CD14-positive monocyte (primary cell): ENCODE measurements at regions not wholly inside any gene's neighbourhood (a gene's known extent, or its start where the extent isn't known, plus 50 kb on each side); places are given as distances from the start of the nearest gene placed in this dataset.

Experiments used
- DNase-seq, 3 donors: peaks; one replicate each; pipeline ENCODE4 v3.0.0-alpha.2; 2011 to 2022
- H2AFZ ChIP-seq: 2 replicates; pipeline ENCODE4 v1.6.0; 2012; ENCODE audit warnings: mild to moderate bottlenecking, low read depth, low read length, inconsistent platforms; ENCODE audit not compliant: insufficient read depth, poor library complexity, severe bottlenecking
- H3K27ac ChIP-seq, 2 donors: 1 replicate in 1 of 2; 2 replicates in 1 of 2; pipeline ENCODE4 v1.5.1; 2012 to 2013; ENCODE audit warnings: low read length in 2 of 2, control low read depth in 1 of 2, inconsistent platforms in 1 of 2, low read depth in 1 of 2, mild to moderate bottlenecking in 1 of 2
- H3K27me3 ChIP-seq, 2 donors: one replicate each; pipeline versions ENCODE4 v1.6.0 to v1.6.1; 2011 to 2013; ENCODE audit warnings: low read length in 2 of 2; ENCODE audit not compliant: control insufficient read depth in 2 of 2, insufficient read depth in 2 of 2
- H3K36me3 ChIP-seq, 2 donors: replicated peaks in 1 of 2; 1 replicate in 1 of 2; 2 replicates in 1 of 2; pipeline versions ENCODE4 v1.5.1 to v1.6.1; 2012 to 2013; ENCODE audit warnings: low read length in 2 of 2, control low read depth in 1 of 2, inconsistent platforms in 1 of 2, mild to moderate bottlenecking in 1 of 2; ENCODE audit not compliant: insufficient read depth in 2 of 2, control insufficient read depth in 1 of 2
- H3K4me1 ChIP-seq, 2 donors: 1 replicate in 1 of 2; 2 replicates in 1 of 2; pipeline versions ENCODE4 v1.5.1 to v1.6.1; 2012 to 2013; ENCODE audit warnings: low read length in 2 of 2, control low read depth in 1 of 2, inconsistent platforms in 1 of 2, mild to moderate bottlenecking in 1 of 2, moderate library complexity in 1 of 2; ENCODE audit not compliant: insufficient read depth in 2 of 2, control insufficient read depth in 1 of 2
- H3K4me2 ChIP-seq: replicated peaks from 2 replicates; pipeline ENCODE3; 2012; ENCODE audit warnings: low read length, moderate library complexity, mild to moderate bottlenecking; ENCODE audit not compliant: poor library complexity, severe bottlenecking; ENCODE audit errors: extremely low read depth
- H3K4me3 ChIP-seq, 3 experiments: fragments of 200-600 bp in 1 of 3; sonication (generic) in 1 of 3; replicated peaks in 1 of 3; 1 replicate in 2 of 3; 2 replicates in 1 of 3; pipeline ENCODE4 v1.5.1; 2011 to 2013; ENCODE audit warnings: low read length in 3 of 3, mild to moderate bottlenecking in 3 of 3, control low read depth in 2 of 3, low read depth in 2 of 3, inconsistent platforms in 1 of 3, moderate library complexity in 1 of 3
- H3K79me2 ChIP-seq: 2 replicates; pipeline ENCODE4 v1.6.0; 2012; ENCODE audit warnings: mild to moderate bottlenecking, control low read depth, inconsistent platforms, low read length, moderate library complexity; ENCODE audit not compliant: insufficient read depth
- H3K9ac ChIP-seq: 2 replicates; pipeline ENCODE4 v1.6.0; 2017; ENCODE audit warnings: low read length, mild to moderate bottlenecking; ENCODE audit not compliant: insufficient read depth, poor library complexity, severe bottlenecking
- H3K9me3 ChIP-seq, 2 donors: replicated peaks in 1 of 2; 1 replicate in 1 of 2; 2 replicates in 1 of 2; pipeline versions ENCODE4 v1.5.1 to v1.6.1; 2012 to 2013; ENCODE audit warnings: low read length in 2 of 2, control low read depth in 1 of 2; ENCODE audit not compliant: control insufficient read depth in 1 of 2, insufficient read depth in 1 of 2
- H4K20me1 ChIP-seq: 2 replicates; pipeline ENCODE4 v1.6.0; 2012; ENCODE audit warnings: mild to moderate bottlenecking, low read length, control low read depth, moderate library complexity; ENCODE audit not compliant: insufficient read depth
- H3K27ac Mint-ChIP-seq, 7 donors: one replicate each; pipeline ENCODE4 v1.8.0; 2020; ENCODE audit warnings: mild to moderate bottlenecking in 7 of 7, mixed read lengths in 7 of 7, moderate library complexity in 6 of 7, inconsistent platforms in 2 of 7
- H3K27me3 Mint-ChIP-seq, 3 donors: one replicate each; pipeline ENCODE4 v1.8.0; 2021 to 2022; ENCODE audit warnings: low read depth in 3 of 3, mild to moderate bottlenecking in 3 of 3, mixed read lengths in 3 of 3, moderate library complexity in 3 of 3, inconsistent platforms in 1 of 3
- H3K36me3 Mint-ChIP-seq, 2 donors: one replicate each; pipeline ENCODE4 v1.8.0; 2020; ENCODE audit warnings: mixed read lengths in 2 of 2, inconsistent platforms in 1 of 2, mild to moderate bottlenecking in 1 of 2
- H3K4me1 Mint-ChIP-seq: one replicate; pipeline ENCODE4 v1.8.0; 2020; ENCODE audit warnings: mild to moderate bottlenecking, mixed read lengths
- H3K4me3 Mint-ChIP-seq, 2 donors: one replicate each; pipeline ENCODE4 v1.8.0; 2020; ENCODE audit warnings: mild to moderate bottlenecking in 2 of 2, mixed read lengths in 2 of 2, moderate library complexity in 1 of 2
- H3K9me3 Mint-ChIP-seq, 7 donors: one replicate each; pipeline ENCODE4 v1.8.0; 2020 to 2022; ENCODE audit warnings: mixed read lengths in 7 of 7, mild to moderate bottlenecking in 6 of 7, moderate library complexity in 6 of 7, inconsistent platforms in 2 of 7
- CTCF ChIP-seq: fragments of 200-600 bp; IDR thresholded peaks from one replicate; pipeline ENCODE4 v1.8.0; 2022; ENCODE audit warnings: antibody characterized with exemption, mild to moderate bottlenecking
- WGBS: methylation state at CpG from one replicate; pipeline ENCODE4 v1.1.5; 2013; ENCODE audit warnings: missing lambda C conversion rate; ENCODE audit not compliant: insufficient coverage; 5-methylcytosine and 5-hydroxymethylcytosine counted together
- intact Hi-C, 2 donors: fragments of 100-400 bp; cut with micrococcal nuclease; formaldehyde crosslinking; loops; one replicate each; pipeline versions ENCODE4 v1.15.0 to v1.15.1; 2023

DNA sequence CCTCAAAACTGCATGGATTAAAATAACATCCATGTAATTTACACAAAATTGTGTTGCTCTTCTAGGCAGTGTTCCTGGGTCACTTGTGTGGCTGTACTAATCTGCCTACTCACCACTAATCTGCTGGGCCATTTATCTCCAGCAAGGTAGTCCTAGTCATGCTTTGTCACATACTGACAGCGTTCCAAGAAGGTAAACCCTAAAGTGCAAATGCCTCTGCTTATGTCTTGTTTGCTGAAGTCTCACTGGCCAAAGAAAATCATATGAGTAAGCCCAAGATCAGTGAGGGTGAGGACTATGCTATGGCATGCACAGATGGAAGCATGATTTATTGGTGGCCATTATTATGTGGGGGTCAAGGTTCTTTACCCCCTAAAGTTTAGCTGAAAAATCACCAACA lies 630.2 kb upstream of the LUZP2 start:
- no CpG with 5 or more reads among the region's 1 CpG for WGBS
- Histone ChIP-seq H3K79me2 (no peaks in the 10 kb centered on the region), H3K4me1 (no peaks in the 10 kb centered on the region), H4K20me1 (no peaks in the 10 kb centered on the region), H3K27ac (no peak overlapping the region), H3K4me3 (no peak overlapping the region), H2AFZ (no peak overlapping the region), H3K36me3 (no peaks in the 10 kb centered on the region), H3K9me3 (peaks cover 0 to 13% of the 10 kb centered on the region in 2 donors), H3K27me3 (no peaks in the 10 kb centered on the region), H3K9ac (no peak overlapping the region), H3K4me2 (no peak overlapping the region)
- no peaks in the 10 kb centered on the region for H3K4me1 Mint-ChIP-seq
- TF ChIP-seq CTCF, result no peak
- no peaks in the 10 kb centered on the region for H3K27me3 Mint-ChIP-seq
- H3K9me3 Mint-ChIP-seq, result peaks cover 0 to 14% (median 1%) of the 10 kb centered on the region in 7 donors
- H3K4me3 Mint-ChIP-seq, result no peak overlapping the region
- no peak overlapping the region for H3K27ac Mint-ChIP-seq
- H3K36me3 Mint-ChIP-seq, result no peaks in the 10 kb centered on the region
- DNase-seq, result no peak
- intact Hi-C loops, result no loop called here

DNA sequence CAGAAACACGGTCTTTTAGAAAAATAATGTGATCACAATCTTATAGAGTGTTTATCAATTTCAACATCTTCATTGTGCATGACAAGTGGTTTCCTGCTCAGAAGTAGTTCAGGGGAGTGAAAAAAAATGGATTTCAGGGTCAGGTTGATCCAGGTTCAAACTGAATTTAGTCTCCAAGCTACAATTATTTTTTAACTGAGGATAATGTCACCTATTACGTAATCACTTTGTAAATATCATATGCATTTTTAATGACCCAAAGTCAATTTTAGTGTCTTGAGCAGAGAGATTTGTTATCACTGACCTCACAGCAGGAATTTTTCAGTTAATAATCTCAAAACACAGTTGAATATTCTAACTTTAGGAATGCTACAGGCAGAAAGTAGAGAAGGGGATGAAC lies 627.2 kb upstream of the LUZP2 start:
- intact Hi-C loops, result no loop called here
- Histone ChIP-seq H2AFZ (no peak overlapping the region), H3K36me3 (no peaks in the 10 kb centered on the region), H3K4me1 (no peaks in the 10 kb centered on the region), H3K4me3 (no peak overlapping the region), H4K20me1 (no peaks in the 10 kb centered on the region), H3K9ac (no peak overlapping the region), H3K27me3 (no peaks in the 10 kb centered on the region), H3K79me2 (no peaks in the 10 kb centered on the region), H3K9me3 (peaks cover 0 to 13% of the 10 kb centered on the region in 2 donors), H3K27ac (no peak overlapping the region), H3K4me2 (no peak overlapping the region)
- no peaks in the 10 kb centered on the region for H3K36me3 Mint-ChIP-seq
- DNase-seq, result no peak
- no peak overlapping the region for H3K4me3 Mint-ChIP-seq
- H3K27ac Mint-ChIP-seq, result no peak overlapping the region
- H3K4me1 Mint-ChIP-seq, result no peaks in the 10 kb centered on the region
- H3K9me3 Mint-ChIP-seq, result peaks cover 0 to 11% (median 0%) of the 10 kb centered on the region in 7 donors
- TF ChIP-seq CTCF, result no peak
- no peaks in the 10 kb centered on the region for H3K27me3 Mint-ChIP-seq
- no CpG with 5 or more reads among the region's 2 CpGs for WGBS
